ENCODE measurements at regions not wholly inside any gene's neighbourhood (a gene's known extent, or its start where the extent isn't known, plus 50 kb on each side); places are given as distances from the start of the nearest gene placed in this dataset.

DNA sequence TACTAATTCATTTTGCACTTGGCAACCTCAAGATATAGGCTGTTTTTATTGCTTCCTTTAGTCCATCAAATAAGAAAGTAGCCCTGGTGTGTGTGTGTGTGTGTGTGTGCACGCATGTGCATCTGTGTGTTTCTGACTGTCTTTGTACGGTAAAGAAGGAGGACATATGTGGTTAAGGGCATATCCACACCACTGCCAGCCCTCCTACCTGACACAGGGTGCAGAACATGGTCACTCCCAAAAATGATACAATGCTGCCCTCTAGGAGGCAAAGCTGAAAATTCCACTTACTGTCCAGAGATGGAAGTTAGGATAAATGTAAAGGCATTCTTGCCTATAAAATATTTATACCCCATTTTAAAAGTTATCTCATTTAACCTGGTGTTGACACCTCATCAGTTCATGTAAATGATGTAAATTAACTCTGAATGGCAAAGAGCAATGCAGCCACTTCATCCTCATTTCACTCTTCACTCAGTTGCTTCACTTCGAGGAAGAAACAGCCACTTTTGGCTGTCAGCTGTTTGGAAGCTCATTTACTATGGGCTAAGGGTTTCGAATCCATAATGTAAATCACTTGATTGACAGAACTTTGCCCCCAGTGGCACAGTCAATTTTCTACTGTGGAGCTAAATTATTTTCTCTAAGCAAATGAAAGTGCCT lies 83.1 kb upstream of the MTNR1B start:
- H3K27ac ChIP-seq (replicated peaks): no peak overlapping the region
- no peaks in the 10 kb centered on the region for H3K27me3 ChIP-seq (ENCODE audit: low read depth)
- TF ChIP-seq CTCF (IDR thresholded peaks at IDR 0.05; ENCODE audit: borderline replicate concordance): peak; percentile 71
- intact Hi-C loops (cut with micrococcal nuclease): no loop called here
- H3K4me3 ChIP-seq: no peak overlapping the region
- no peak for DNase-seq
- peaks cover 4% of the 10 kb centered on the region for H3K4me1 ChIP-seq
- H3K36me3 ChIP-seq: no peaks in the 10 kb centered on the region
- no peaks in the 10 kb centered on the region for H3K9me3 ChIP-seq (replicated peaks)

- H3K4me3 ChIP-seq: no peak overlapping the region
- H3K4me1 ChIP-seq: peaks cover 4% of the 10 kb centered on the region
- no peak overlapping the region for H3K27ac ChIP-seq (replicated peaks)
- no peaks in the 10 kb centered on the region for H3K9me3 ChIP-seq (replicated peaks)
- no peaks in the 10 kb centered on the region for H3K27me3 ChIP-seq (ENCODE audit: low read depth)
- intact Hi-C loops (cut with micrococcal nuclease): no loop called here
- TF ChIP-seq CTCF (IDR thresholded peaks at IDR 0.05; ENCODE audit: borderline replicate concordance): no peak
- no peaks in the 10 kb centered on the region for H3K36me3 ChIP-seq
- no peak for DNase-seq
Measured at GRCh38 chr11:92888696-92889095, 80.8 kb upstream of the MTNR1B start.

DNA sequence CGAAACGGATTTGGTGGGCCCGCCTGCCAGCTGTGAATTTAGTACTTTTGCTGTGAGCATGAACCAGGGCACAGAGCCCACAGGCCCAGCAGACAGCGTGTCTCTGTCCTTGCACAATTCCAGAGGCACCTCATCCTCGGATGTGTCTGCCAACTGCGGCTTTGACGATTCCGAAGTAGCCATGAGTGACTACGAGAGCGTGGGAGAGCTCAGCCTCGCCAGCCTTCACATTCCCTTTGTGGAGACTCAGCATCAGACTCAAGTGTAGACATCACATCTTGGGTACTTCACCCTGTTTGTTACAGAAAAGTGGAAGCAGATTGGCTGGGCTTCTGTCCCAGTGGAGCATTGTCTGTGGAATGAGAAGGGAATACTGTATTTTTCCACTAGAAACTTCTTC lies 78.6 kb upstream of the MTNR1B start:
- Histone ChIP-seq H3K27ac (replicated peaks) (no peak overlapping the region), H3K4me3 (no peak overlapping the region), H3K27me3 (ENCODE audit: low read depth) (no peaks in the 10 kb centered on the region), H3K9me3 (replicated peaks) (no peaks in the 10 kb centered on the region), H3K4me1 (no peaks in the 10 kb centered on the region), H3K36me3 (no peaks in the 10 kb centered on the region)
- intact Hi-C loops (cut with micrococcal nuclease): no loop called here
- no peak for DNase-seq
- no peak for TF ChIP-seq CTCF (IDR thresholded peaks at IDR 0.05; ENCODE audit: borderline replicate concordance)

DNA sequence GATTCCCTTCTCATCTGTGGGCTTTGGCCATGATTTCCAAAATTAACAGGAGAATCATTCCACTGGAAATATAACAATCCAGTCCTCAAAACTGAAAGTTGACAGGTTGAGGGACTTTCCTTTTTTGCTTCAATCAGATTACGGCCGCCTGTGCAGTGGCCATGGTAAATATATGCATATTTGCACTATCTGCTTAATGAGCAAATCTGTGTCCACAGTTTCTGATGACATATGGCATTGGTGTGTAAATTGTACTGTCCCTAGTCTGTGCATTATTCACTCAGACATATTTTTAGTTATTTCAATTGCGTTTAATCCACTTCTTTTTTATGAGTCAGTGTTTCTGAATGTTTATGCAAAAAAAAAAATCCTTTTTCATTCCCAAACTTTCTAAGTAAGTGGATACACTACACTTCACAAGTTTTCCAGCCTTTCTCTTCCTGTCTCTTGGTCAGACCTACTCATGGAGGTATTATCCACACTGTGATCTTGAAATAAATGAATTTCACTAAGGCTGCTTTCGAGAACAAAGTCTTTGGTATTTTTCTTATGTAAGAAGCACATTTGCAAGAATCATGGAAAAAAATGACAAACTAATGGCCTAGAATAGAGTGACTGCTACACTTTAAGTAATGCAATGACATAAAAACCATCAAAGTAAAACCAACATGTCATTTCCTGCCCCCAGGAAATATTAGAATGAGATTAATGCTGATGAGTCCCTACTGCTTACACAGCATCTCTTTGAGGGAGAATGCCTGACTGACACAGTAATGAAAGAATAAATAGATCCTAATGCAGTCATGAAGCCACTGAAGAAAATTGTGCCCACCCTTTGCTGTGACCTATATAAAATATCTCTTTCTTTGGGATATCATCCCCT lies 76.4 kb upstream of the MTNR1B start:
- H3K4me1 ChIP-seq: no peaks in the 10 kb centered on the region
- TF ChIP-seq CTCF (IDR thresholded peaks at IDR 0.05; ENCODE audit: borderline replicate concordance): no peak
- H3K4me3 ChIP-seq: no peak overlapping the region
- no peaks in the 10 kb centered on the region for H3K36me3 ChIP-seq
- H3K9me3 ChIP-seq (replicated peaks): no peaks in the 10 kb centered on the region
- DNase-seq: no peak
- H3K27me3 ChIP-seq (ENCODE audit: low read depth): peaks cover 20% of the 10 kb centered on the region
- intact Hi-C loops (cut with micrococcal nuclease): no loop called here
- no peak overlapping the region for H3K27ac ChIP-seq (replicated peaks)

GRCh38 chr11:92894197-92894596 lies 75.3 kb upstream of the MTNR1B start:
- intact Hi-C loops (cut with micrococcal nuclease): no loop called here
- no peak overlapping the region for H3K27ac ChIP-seq (replicated peaks)
- TF ChIP-seq CTCF (IDR thresholded peaks at IDR 0.05; ENCODE audit: borderline replicate concordance): no peak
- H3K4me1 ChIP-seq: no peaks in the 10 kb centered on the region
- H3K9me3 ChIP-seq (replicated peaks): no peaks in the 10 kb centered on the region
- no peaks in the 10 kb centered on the region for H3K36me3 ChIP-seq
- no peak for DNase-seq
- H3K4me3 ChIP-seq: no peak overlapping the region
- peaks cover 30% of the 10 kb centered on the region for H3K27me3 ChIP-seq (ENCODE audit: low read depth)

All from left ventricle myocardium inferior (tissue), 1 donor.